ENCODE measurements at regions not wholly inside any gene's neighbourhood (a gene's known extent, or its start where the extent isn't known, plus 50 kb on each side); places are given as distances from the start of the nearest gene placed in this dataset.

- DNase-seq (ENCODE audit: low spot score) (no peak), ATAC-seq (ENCODE audit: low FRiP score) (no peak)
- no peak for TF ChIP-seq CTCF (IDR thresholded peaks at IDR 0.05)
Measured at GRCh38 chr6:77979204-77979603, 326.4 kb downstream of the MEI4 start.

GRCh38 chr6:77986380-77987034 lies 333.7 kb downstream of the MEI4 start:
- DNase-seq (ENCODE audit: low spot score) (no peak), ATAC-seq (ENCODE audit: low FRiP score) (no peak)
- TF ChIP-seq CTCF (IDR thresholded peaks at IDR 0.05), result no peak

- no peak for ATAC-seq (ENCODE audit: low FRiP score)
- no peak for TF ChIP-seq CTCF (IDR thresholded peaks at IDR 0.05)
Measured at GRCh38 chr6:77987035-77987384, 334.2 kb downstream of the MEI4 start.

GRCh38 chr6:78010130-78010529 lies 357.3 kb downstream of the MEI4 start:
- TF ChIP-seq CTCF (IDR thresholded peaks at IDR 0.05), result no peak
- DNase-seq (ENCODE audit: low spot score) (no peak), ATAC-seq (ENCODE audit: low FRiP score) (no peak)

More at GRCh38 chr6:77987035-77987384, 334.2 kb downstream of the MEI4 start:
- DNase-seq (ENCODE audit: low spot score), result no peak

GRCh38 chr6:78020586-78020985 lies 367.7 kb downstream of the MEI4 start:
- no peak for DNase-seq (ENCODE audit: low spot score)
- no peak for TF ChIP-seq CTCF (IDR thresholded peaks at IDR 0.05)
- ATAC-seq (ENCODE audit: low FRiP score), result no peak

GRCh38 chr6:78025502-78025901 lies 372.7 kb downstream of the MEI4 start:
- ATAC-seq (ENCODE audit: low FRiP score), result no peak
- no peak for TF ChIP-seq CTCF (IDR thresholded peaks at IDR 0.05)

GRCh38 chr6:78031228-78031627 lies 378.4 kb downstream of the MEI4 start:
- no peak for TF ChIP-seq CTCF (IDR thresholded peaks at IDR 0.05)
- DNase-seq (ENCODE audit: low spot score) (no peak), ATAC-seq (ENCODE audit: low FRiP score) (no peak)

More at GRCh38 chr6:78025502-78025901, 372.7 kb downstream of the MEI4 start:
- no peak for DNase-seq (ENCODE audit: low spot score)

All from omental fat pad (tissue), 3 donors.